HG02610 (cell line): ENCODE measurements at regions not wholly inside any gene's neighbourhood (a gene's known extent, or its start where the extent isn't known, plus 50 kb on each side); places are given as distances from the start of the nearest gene placed in this dataset.
"Not testable (repeated sequence)": the region's sequence is repeated elsewhere in the genome, so short reads cannot be mapped to it uniquely, and the experiment has no call there.

Source experiments
- ATAC-seq: cut with Tn5 transposase; IDR thresholded peaks from one replicate; pipeline ENCODE4 v1.9.1; 2021; ENCODE audit warnings: mild to moderate bottlenecking, moderate library complexity; ENCODE audit not compliant: unreplicated experiment

DNA sequence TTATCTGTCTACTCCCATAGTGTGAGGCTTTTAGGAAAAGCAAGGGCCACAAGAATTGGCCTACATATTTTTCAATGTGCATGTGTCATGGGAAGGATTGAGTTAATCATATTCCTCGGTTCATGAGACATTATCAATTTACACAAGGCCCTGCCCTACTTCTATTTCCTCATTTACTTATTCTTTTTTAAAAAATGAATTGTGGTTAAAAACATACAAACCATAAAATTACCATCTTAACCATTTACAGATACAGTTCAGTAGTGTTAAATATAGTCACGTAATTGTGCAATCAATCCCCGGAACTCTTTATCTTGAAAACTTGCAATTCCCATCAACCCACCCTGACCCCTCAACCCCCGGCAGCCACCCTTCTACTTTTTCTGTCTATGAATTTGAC is 284.0 kb upstream of the GADL1 start:
- ATAC-seq: no peak

DNA sequence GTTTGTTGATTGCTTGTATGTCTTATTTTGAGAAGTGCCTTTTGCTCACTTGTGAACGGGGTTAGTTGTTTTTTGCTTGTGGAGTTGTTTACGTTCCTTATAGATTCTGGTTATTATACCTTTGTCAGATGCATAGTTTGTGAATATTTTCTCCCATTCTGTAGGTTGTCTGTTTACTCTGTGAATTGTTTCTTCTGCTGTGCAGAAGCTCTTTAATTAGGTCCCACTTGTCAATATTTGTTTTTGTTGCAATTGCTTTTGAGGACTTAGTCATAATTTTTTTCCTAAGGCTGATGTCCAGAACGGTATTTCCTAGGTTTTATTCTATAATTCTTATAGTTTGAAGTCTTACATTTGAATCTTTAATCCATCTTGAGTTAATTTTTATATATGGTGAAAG is 285.3 kb upstream of the GADL1 start:
- no peak for ATAC-seq

DNA sequence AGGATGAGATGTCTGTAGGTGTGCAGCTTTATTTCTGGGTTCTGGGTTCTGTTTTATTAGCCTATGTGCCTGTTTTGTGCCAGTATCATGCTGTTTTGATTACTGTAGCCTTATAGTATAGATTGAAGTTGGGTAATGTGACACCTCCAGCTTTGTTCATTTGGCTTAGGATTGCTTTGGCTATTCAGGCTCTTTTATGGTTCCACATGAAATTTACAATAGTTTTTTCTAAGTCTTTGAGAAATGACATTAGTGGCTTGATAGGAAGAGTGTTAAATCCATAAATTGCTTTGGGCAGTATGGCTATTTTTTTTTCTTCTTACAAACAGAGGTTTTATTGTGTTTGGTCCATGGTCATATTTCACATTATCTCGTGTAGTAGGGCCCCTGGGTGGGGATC is 285.8 kb upstream of the GADL1 start:
- ATAC-seq: no peak

DNA sequence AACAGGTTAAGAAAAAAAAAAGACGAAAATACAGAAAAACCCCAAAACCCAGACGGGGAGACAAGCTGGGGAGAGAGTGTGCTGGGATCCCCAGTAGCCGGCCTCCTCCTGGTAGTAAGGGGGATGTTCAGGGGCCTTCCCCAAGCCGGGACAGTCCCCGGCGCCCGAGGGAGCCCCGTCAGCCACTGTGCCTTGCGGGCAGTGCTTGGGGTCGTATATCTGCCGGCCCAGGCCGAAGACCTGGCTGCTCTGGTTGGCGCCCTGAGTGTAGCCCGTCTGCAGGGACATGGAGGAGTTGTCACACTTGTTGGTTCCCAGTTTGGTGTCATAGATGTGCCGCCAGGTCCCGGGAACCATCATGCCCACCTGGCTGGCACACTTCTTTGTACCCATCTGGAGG is 287.2 kb upstream of the GADL1 start:
- no peak for ATAC-seq

DNA sequence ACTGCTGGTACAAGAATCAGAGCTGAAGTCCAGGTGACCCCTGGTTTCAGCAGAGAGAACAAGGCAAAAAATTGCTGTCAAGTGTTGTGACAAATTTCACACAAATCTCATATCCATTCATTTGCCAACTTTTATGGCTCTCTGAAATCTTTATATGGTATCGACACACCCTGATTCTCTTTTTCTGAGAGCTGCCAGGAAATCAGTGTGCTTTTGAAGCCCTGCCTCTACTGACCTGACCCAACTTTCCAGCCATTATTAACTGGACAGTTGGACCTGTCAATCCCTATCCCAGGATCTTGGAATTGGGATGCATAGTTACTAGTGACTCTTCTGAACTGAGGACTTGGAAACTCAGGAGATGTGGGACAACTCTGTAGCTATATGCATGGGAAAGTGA is 288.2 kb upstream of the GADL1 start:
- no peak for ATAC-seq

DNA sequence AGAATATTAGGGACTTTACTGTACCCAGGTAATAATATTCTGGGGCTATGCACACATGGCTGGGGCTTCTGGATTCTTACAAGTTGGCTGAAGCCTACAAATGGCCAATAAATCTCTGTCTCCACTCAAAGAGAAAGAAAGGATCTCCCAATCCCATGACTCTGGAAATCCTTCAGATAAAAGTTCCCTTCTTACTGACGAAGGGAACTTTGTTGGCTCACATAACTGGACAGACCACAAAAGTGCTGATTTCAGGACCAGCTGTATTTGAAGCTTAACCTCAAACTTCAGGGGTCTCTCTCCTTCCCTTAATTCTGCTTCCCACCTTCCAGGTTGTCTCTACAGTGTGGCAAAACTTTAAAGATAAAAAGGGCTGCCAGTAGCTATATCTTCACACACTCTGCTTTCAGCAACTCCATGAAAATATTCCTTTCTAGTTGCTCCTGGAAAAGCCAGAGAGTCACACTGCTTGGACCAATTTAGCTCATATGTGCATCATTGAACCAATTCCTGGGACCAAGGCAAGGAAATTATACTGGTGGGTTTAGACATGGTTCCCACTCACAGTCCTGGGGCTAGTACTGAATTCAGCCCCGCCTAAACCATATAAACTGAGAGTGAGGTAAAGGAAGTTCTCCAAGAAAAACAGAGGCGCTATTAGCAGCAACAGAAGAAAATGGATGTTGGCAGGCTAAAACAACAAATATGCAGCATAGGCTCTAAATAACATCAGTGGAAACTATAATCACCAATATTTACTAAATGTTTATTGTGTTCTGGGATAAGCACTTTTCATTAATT is 290.0 kb upstream of the GADL1 start:
- ATAC-seq: no peak

DNA sequence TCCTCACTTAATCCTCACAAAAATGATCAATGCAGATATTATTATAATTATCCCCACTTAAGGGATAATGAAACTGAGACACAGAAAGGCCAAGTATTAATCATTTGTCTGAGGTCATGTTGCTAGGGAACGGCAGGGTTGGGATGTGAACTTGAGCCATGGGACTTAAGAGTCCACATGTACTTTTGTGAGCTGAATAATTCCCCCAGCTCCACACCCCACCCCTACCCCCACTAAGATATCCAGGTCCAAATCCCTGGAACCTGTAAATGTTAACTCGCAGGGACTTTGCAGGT is 290.5 kb upstream of the GADL1 start:
- no peak for ATAC-seq

DNA sequence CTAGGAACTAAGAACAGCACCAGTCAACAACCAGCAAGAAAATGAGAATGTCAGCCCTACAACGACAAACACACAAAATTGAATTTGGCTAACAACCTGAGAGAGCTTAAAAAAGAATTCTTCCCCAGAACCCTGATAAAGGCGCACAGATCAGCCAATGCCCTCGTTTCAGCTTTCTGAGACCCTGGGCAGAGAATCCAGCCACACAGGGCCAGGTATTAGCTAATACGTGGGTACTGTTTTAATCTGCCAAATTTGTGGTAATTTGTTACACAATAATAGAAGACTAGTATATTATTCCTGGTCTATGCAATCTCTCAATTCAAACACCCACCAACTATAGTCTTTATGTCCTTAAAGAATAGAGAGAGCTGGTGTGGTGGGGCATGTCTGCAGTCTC is 291.6 kb upstream of the GADL1 start:
- ATAC-seq: no peak

DNA sequence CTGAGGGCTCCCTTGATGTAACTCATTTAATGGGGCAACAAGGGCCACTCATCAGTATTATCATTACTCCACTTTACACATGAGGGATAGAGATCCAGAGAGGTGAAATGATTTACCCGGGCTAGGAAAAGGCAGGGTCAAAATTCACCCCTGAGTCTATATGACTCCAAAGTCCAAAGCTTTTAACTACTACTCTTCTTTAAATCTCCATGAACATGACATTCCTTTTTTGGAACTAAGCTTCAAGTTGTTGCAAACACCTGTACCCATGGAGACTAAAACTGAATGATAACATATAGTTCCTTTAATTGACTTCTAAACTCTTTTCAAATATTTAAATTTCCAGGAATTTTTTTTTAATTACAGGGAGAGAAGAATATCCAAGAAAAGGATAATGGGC is 292.9 kb upstream of the GADL1 start:
- no peak for ATAC-seq

DNA sequence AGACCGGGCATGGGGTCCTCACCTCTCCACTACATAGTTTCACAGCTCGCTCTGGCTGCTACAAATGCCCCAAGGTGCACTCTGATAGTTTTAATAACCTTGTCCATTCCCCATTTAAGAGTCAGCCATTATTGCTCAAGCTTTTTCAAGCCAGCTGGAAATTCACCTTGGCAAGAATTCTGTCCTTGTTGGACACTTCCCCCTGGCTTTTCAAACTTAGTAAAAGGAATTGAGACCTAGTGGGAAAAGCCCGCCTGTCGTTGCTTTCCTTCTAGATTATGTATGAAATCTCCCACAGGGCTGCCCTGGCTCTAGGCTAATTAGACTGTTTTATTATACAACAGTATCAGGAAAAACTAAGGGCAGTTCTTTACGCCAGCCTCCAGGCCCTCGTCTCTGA is 293.7 kb upstream of the GADL1 start:
- ATAC-seq: no peak

DNA sequence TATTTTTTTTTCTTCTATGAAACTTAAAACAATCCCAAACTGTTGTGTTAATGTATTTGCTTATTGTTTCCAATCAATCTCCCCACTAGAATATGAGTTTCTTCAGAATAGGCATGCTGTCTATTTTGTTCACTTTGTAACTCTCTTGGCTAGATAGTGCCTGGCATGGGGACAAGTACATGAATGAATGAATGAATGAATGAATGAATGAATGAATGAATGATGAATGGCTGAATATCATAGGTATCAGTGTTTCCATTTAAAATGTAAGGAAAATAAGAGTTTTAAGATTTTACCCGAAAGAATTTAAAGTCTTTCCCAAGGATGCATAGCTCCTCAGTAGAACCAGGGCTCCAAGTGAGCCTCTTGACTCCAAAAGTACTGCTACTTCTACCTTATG is 294.9 kb upstream of the GADL1 start:
- ATAC-seq: no peak

DNA sequence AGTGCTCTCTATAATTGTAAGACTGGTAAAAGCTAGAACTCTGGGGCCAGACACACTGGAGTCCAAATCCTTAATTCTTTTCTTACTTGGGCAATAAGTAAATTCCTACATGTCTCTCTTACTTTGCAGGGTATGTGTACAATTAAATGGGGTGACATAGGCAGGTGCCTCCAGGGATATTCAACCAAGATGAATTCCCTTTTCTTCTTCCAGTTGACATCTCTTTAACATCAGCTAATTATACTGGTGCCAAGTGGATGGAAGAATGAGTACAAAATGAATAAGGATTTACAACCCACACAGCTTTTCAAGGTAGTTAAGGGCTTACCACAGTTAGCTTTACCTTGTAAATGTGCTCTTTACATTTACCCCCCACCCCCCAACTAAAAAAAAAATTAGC is 295.5 kb upstream of the GADL1 start:
- no peak for ATAC-seq

DNA sequence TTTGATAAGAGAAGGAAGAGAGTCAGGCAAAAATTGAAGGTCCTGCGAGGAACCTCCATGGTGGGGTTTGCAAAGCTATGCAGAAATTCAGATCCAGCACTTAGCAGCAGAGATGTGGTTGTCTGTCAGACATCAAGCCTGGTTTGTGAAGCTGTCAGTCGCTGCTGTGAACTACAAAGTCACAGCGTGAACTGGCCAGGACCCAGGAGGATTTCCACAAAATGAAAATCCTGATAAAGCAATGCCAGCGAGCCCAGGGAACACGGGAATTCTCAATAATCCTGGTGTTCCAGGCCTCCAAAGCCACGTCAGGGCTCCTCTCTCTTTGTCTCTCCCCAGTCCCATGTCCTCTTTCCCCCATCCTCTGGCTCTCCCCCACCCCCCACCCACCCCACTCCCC is 296.9 kb upstream of the GADL1 start:
- ATAC-seq: no peak

DNA sequence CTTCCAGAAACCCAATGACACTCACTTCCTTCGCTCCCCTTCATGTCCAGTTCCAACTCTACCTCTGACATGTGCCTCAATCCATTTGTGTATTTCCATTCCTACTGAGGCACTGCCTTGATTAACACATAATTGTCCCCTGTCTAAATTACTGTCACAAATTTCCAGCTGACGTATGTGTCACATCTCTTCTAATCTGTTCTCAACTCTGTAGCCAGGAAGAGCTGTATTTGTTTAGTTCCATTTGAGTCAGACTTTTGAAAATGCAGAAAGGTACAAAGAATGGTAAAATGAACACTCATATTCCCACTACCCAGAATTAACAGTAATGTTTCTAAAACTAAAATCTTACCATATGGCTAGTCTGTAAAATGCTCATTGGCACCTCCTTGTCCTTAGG is 299.0 kb upstream of the GADL1 start:
- no peak for ATAC-seq

DNA sequence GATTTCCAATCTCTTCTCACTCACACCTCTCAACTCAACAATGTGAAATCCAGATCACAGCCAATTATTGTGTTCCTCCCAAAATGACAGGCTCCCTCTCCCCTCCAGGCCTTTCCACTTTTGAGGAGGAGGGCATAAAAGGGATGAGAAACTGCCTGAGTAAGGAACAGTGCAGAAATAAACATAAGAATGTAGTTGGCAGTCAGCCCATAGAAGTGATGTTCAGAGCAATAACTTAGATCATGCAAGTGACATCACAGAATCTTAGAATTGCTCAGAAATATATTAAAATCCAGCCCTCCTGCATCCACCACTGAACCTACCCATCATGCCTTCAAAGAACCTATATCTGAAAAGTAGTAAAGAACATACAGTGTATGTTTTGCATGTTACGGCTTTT is 299.4 kb upstream of the GADL1 start:
- no peak for ATAC-seq

DNA sequence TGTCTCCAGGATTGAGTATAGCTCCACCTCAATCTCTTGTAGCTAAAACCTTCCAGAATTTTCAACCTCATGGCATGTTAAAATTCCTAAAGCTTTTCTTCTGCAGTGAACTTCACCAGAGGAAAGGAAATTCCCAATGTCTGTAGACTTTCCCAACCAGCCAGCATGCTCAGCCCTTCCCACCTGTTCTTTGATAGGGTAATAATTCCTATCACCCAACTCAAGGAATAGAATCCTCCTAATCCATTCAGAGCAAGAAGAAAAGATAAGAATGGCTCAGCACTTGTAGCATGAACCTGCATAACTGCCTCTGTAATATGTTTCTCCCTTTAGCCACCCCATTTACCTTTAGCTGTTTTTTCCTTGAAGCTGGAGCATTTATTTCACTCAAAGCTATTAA is 301.8 kb upstream of the GADL1 start:
- no peak for ATAC-seq

DNA sequence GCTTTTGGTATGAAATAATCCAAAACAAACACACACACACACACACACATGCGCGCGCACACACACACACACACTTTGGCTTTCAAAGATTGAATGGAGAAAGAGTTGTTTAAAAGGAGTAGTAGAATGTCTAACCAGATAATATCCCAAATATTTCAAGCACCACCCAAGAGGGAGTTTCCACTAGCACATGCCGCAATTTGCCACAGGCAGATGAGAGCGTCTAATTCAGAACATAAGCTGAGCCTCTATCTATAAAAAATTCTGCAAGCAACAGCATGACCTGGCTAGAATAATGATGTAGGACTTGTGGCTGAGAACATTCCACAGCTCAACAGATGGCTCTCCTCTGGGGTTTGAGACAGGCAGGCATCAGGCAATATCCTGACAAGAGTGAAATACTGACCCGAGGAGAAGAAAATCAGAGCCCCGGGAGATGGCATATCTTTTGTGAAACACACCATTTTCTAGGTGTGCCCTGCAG is 302.5 kb upstream of the GADL1 start:
- ATAC-seq: no peak

DNA sequence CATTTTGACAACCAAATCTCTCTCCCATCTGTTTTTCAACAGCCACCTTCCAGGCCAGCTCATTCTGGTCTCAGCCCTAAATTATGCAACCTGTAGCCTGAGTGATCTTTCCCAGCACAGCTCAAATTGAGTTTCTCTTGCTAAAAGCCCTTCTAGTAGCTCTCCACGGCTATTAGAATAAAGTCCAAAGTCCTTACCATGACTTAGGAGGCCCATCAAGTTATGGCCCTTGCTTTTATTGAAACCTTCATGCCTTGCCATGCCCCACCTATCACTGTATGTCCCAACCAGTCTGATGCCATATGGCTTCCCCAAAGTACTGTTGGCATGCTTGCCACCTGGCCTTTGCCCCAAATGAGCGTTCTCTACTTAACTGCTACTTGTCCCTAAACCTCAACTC is 303.5 kb upstream of the GADL1 start:
- no peak for ATAC-seq

DNA sequence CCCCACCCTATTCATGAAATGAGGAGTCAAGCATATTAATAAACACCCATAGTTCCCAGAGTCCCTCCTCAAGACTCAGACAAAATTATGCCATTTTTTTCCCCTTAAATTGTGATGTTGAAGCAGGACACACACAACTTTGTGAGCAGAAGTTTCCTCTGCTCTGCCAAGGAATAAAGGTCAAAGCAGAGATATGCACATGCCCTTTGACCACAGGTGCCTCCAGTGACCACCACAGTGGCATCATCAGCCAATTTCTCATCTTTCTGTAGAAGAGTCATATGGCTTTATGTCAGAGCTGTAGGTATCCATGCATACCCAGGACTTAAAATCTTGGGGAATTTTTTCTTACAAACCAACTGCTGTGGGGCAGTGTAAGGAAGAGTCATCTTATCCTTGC is 304.4 kb upstream of the GADL1 start:
- ATAC-seq: no peak

DNA sequence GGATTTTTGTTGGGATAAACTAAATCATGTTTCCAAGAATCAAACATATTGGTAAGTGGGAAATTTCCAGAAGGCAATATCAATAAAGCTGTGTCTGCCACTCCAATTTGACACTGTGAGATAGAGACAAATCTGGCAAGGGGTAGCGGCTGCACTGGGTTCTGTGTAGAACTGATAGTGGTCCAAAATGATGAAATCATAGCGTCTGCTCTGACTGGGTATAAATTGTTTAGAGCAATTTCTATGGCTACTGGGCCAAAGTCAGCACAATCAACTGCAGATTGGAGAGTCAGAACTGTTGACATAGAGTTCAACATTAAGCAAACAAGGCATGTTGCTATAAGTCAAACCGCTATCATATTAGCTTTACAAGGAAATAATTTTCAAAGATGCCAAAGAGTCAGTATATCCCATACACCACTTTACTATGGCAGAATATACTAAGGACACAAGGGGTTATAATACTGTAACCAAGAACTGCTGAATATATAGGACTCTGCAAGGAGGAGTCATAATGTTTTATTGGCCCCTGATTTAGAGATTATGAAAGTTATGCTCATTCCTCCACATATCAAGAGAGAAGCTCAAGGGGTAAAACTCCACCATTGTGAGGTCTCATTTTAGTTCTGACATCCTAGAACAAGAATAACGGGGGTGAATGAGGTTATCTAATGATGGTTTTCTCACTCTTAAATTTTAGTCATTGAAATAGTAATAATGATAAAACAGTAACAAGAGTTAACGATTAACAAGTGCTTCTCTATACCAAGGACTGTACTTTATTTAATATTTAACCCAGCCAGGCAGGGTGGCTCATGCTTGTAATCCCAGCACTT is 309.7 kb upstream of the GADL1 start:
- ATAC-seq: no peak

DNA sequence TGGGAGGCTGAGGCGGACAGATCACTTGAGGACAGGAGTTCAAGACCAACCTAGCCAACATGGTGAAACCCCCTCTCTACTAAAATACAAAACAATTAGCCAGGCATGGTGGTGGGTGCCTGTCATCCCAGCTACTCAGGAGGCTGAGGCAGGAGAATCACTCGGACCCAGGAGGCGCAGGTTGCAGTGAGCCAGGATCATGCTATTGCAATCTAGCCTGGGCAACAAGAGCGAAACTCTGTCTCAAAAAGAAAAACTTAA is 310.3 kb upstream of the GADL1 start:
- ATAC-seq: not testable (repeated sequence)

DNA sequence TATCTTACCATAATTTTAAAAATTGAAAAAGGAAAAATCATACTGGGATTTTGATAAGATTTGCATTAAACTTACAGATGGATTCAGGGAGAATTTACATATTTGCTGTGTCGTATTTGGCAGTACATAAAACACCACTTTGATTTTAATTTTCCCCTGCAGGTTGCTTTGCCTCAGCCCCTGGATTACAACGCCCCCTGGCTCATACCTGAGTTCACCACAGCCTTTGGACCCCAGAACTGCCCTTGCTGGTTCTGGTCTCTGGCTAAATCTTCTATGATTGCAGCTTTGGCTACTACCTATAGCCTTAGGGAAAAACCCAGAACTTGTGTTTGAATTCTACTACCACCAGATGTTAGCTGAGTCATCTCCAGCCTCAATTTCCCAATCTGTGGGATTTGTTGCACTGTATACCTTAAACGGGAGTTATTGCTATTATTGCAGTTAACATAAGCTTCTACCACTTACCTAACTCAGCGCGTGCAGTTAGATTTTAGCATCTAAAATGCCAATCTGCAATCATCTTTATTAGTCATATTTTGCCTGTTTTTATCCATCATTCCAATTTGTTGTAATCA is 315.7 kb upstream of the GADL1 start:
- ATAC-seq: no peak
